CD4-positive, alpha-beta T cell treated with Interleukin-17A for 1 hour (primary cell): ENCODE measurements at regions not wholly inside any gene's neighbourhood (a gene's known extent, or its start where the extent isn't known, plus 50 kb on each side); places are given as distances from the start of the nearest gene placed in this dataset.

Experiments used
- DNase-seq: peaks from one replicate; pipeline ENCODE4 v3.0.0-alpha.2; 2020

GRCh38 chr14:98278800-98279199 lies 993.2 kb downstream of the BCL11B start:
- no peak for DNase-seq

- no peak for DNase-seq
Measured at GRCh38 chr14:98280436-98280835, 991.6 kb downstream of the BCL11B start.

- DNase-seq = no peak
Measured at GRCh38 chr14:98288825-98289224, 983.2 kb downstream of the BCL11B start.

- no peak for DNase-seq
Measured at GRCh38 chr14:98290596-98290995, 981.4 kb downstream of the BCL11B start.

- DNase-seq = no peak
Measured at GRCh38 chr14:98292191-98292590, 979.8 kb downstream of the BCL11B start.

GRCh38 chr14:98293576-98293975 lies 978.4 kb downstream of the BCL11B start:
- DNase-seq = no peak

- no peak for DNase-seq
Measured at GRCh38 chr14:98296895-98297294, 975.1 kb downstream of the BCL11B start.

- DNase-seq = no peak
Measured at GRCh38 chr14:98297567-98297966, 974.4 kb downstream of the BCL11B start.

- DNase-seq = no peak
Measured at GRCh38 chr14:98298481-98299244, 973.3 kb downstream of the BCL11B start.

- DNase-seq = no peak
Measured at GRCh38 chr14:98301681-98302080, 970.3 kb downstream of the BCL11B start.

GRCh38 chr14:98304574-98304973 lies 967.4 kb downstream of the BCL11B start:
- DNase-seq = no peak

GRCh38 chr14:98309591-98309990 lies 962.4 kb downstream of the BCL11B start:
- DNase-seq = no peak

GRCh38 chr14:98312006-98312405 lies 960.0 kb downstream of the BCL11B start:
- DNase-seq = no peak

GRCh38 chr14:98321841-98322240 lies 950.2 kb downstream of the BCL11B start:
- DNase-seq = no peak

- no peak for DNase-seq
Measured at GRCh38 chr14:98323836-98324235, 948.2 kb downstream of the BCL11B start.

GRCh38 chr14:98325761-98326160 lies 946.2 kb downstream of the BCL11B start:
- DNase-seq = no peak

GRCh38 chr14:98328496-98328895 lies 943.5 kb downstream of the BCL11B start:
- DNase-seq = no peak

- no peak for DNase-seq
Measured at GRCh38 chr14:98334186-98334585, 937.8 kb downstream of the BCL11B start.

GRCh38 chr14:98341211-98341610 lies 930.8 kb downstream of the BCL11B start:
- no peak for DNase-seq

- DNase-seq = no peak
Measured at GRCh38 chr14:98345161-98345560, 926.8 kb downstream of the BCL11B start.

GRCh38 chr14:98347686-98348085 lies 924.3 kb downstream of the BCL11B start:
- DNase-seq = no peak

GRCh38 chr14:98348505-98348904 lies 923.5 kb downstream of the BCL11B start:
- no peak for DNase-seq

GRCh38 chr14:98350213-98350612 lies 921.8 kb downstream of the BCL11B start:
- no peak for DNase-seq

GRCh38 chr14:98364961-98365360 lies 907.0 kb downstream of the BCL11B start:
- no peak for DNase-seq

GRCh38 chr14:98366429-98366828 lies 905.6 kb downstream of the BCL11B start:
- no peak for DNase-seq
